ENCODE measurements at regions not wholly inside any gene's neighbourhood (a gene's known extent, or its start where the extent isn't known, plus 50 kb on each side); places are given as distances from the start of the nearest gene placed in this dataset.

DNA sequence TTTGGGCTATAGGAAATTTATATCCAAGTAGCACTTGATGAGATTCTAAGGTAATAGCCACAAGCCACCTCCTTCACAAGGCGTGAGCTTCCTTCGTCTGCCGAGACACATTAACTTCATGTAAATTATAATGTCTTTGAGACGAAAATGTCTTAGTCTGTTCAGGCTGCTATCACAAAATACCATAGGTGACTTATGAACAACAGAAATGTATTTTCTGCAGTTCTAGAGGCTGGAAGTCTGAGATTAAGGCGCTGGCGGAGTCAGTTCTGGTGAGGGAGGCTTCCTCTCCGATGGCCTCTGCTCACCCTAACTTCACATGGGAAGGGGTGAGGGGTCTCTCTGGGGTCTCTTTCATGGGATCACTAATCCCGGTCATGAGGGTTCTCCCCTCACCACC, 133.0 kb downstream of the ETS2 start:
- no peaks in the 10 kb centered on the region for H3K79me2 ChIP-seq (ENCODE audit: insufficient read depth, low read length)
- peaks cover 7% of the 10 kb centered on the region for H3K27me3 ChIP-seq (ENCODE audit: insufficient read depth, low read length)
- no peak overlapping the region for H3K4me2 ChIP-seq (ENCODE audit: insufficient read depth, low read length)
- H3K4me1 ChIP-seq (ENCODE audit: insufficient read depth, low read length) = no peaks in the 10 kb centered on the region
- H3K4me3 ChIP-seq (ENCODE audit: insufficient read depth, low read length) = no peak overlapping the region
- DNase-seq (ENCODE audit: insufficient read length, low spot score, missing footprints) = no peak
- no peak overlapping the region for H2AFZ ChIP-seq (ENCODE audit: low read length)
- no peak overlapping the region for H3K27ac ChIP-seq (ENCODE audit: low read depth, low read length)
- H3K9me3 ChIP-seq (ENCODE audit: low read depth, low read length) = no peaks in the 10 kb centered on the region
- H4K20me1 ChIP-seq (ENCODE audit: insufficient read depth, low read length) = no peaks in the 10 kb centered on the region
- H3K36me3 ChIP-seq (ENCODE audit: insufficient read depth, low read length) = no peaks in the 10 kb centered on the region
- TF ChIP-seq CTCF (IDR thresholded peaks at IDR 0.05; ENCODE audit: extremely low read depth, low read depth, low read length) = no peak

- no peaks in the 10 kb centered on the region for H3K4me1 ChIP-seq (ENCODE audit: insufficient read depth, low read length)
- no peak overlapping the region for H2AFZ ChIP-seq (ENCODE audit: low read length)
- no peak overlapping the region for H3K4me3 ChIP-seq (ENCODE audit: insufficient read depth, low read length)
- H3K9me3 ChIP-seq (ENCODE audit: low read depth, low read length) = no peaks in the 10 kb centered on the region
- no peaks in the 10 kb centered on the region for H3K36me3 ChIP-seq (ENCODE audit: insufficient read depth, low read length)
- H3K27me3 ChIP-seq (ENCODE audit: insufficient read depth, low read length) = peaks cover 7% of the 10 kb centered on the region
- no peaks in the 10 kb centered on the region for H3K79me2 ChIP-seq (ENCODE audit: insufficient read depth, low read length)
- no peaks in the 10 kb centered on the region for H4K20me1 ChIP-seq (ENCODE audit: insufficient read depth, low read length)
- no peak overlapping the region for H3K4me2 ChIP-seq (ENCODE audit: insufficient read depth, low read length)
- DNase-seq (ENCODE audit: insufficient read length, low spot score, missing footprints) = no peak
- no peak for TF ChIP-seq CTCF (IDR thresholded peaks at IDR 0.05; ENCODE audit: extremely low read depth, low read depth, low read length)
- no peak overlapping the region for H3K27ac ChIP-seq (ENCODE audit: low read depth, low read length)
Observed at GRCh38 chr21:38938343-38938742, 132.6 kb downstream of the ETS2 start.

GRCh38 chr21:38937844-38938243, 132.1 kb downstream of the ETS2 start:
- peaks cover 7% of the 10 kb centered on the region for H3K27me3 ChIP-seq (ENCODE audit: insufficient read depth, low read length)
- H4K20me1 ChIP-seq (ENCODE audit: insufficient read depth, low read length) = no peaks in the 10 kb centered on the region
- no peak overlapping the region for H3K27ac ChIP-seq (ENCODE audit: low read depth, low read length)
- no peak overlapping the region for H2AFZ ChIP-seq (ENCODE audit: low read length)
- no peak overlapping the region for H3K4me3 ChIP-seq (ENCODE audit: insufficient read depth, low read length)
- no peak for DNase-seq (ENCODE audit: insufficient read length, low spot score, missing footprints)
- no peak overlapping the region for H3K4me2 ChIP-seq (ENCODE audit: insufficient read depth, low read length)
- H3K4me1 ChIP-seq (ENCODE audit: insufficient read depth, low read length) = no peaks in the 10 kb centered on the region
- no peaks in the 10 kb centered on the region for H3K36me3 ChIP-seq (ENCODE audit: insufficient read depth, low read length)
- H3K79me2 ChIP-seq (ENCODE audit: insufficient read depth, low read length) = no peaks in the 10 kb centered on the region
- no peak for TF ChIP-seq CTCF (IDR thresholded peaks at IDR 0.05; ENCODE audit: extremely low read depth, low read depth, low read length)
- no peaks in the 10 kb centered on the region for H3K9me3 ChIP-seq (ENCODE audit: low read depth, low read length)

DNA sequence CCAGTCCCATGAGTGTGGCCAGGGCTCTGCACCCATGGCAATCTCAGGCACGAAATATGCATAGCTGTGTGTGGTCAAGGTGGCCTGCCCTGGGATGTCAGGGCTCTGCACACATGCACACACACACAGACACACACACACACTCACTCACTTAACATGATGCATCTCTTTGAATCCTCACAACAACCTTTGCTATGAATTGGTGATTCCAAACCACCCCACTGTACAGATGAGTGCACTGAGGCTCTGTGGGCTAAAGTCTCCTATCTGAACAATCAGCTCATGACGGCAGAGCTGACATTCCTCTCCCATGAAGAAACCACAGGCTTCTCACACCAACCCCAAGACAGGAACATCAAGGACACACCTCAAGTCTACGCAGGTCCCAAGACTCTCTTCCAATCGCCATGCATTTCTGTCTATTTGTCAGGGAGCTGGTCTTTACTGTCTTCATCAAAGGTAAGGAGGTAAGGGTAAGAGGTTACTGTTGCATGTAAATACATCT, 131.6 kb downstream of the ETS2 start:
- H4K20me1 ChIP-seq (ENCODE audit: insufficient read depth, low read length) = no peaks in the 10 kb centered on the region
- no peak overlapping the region for H3K27ac ChIP-seq (ENCODE audit: low read depth, low read length)
- no peaks in the 10 kb centered on the region for H3K4me1 ChIP-seq (ENCODE audit: insufficient read depth, low read length)
- no peak overlapping the region for H3K4me2 ChIP-seq (ENCODE audit: insufficient read depth, low read length)
- no peaks in the 10 kb centered on the region for H3K79me2 ChIP-seq (ENCODE audit: insufficient read depth, low read length)
- no peak for TF ChIP-seq CTCF (IDR thresholded peaks at IDR 0.05; ENCODE audit: extremely low read depth, low read depth, low read length)
- H3K27me3 ChIP-seq (ENCODE audit: insufficient read depth, low read length) = peaks cover 7% of the 10 kb centered on the region
- no peak overlapping the region for H2AFZ ChIP-seq (ENCODE audit: low read length)
- no peak for DNase-seq (ENCODE audit: insufficient read length, low spot score, missing footprints)
- no peak overlapping the region for H3K4me3 ChIP-seq (ENCODE audit: insufficient read depth, low read length)
- no peaks in the 10 kb centered on the region for H3K36me3 ChIP-seq (ENCODE audit: insufficient read depth, low read length)
- no peaks in the 10 kb centered on the region for H3K9me3 ChIP-seq (ENCODE audit: low read depth, low read length)
